ENCODE measurements at regions not wholly inside any gene's neighbourhood (a gene's known extent, or its start where the extent isn't known, plus 50 kb on each side); places are given as distances from the start of the nearest gene placed in this dataset.

GRCh38 chr10:28781296-28781695, 104.0 kb downstream of the BAMBI start:
- no peak overlapping the region for H3K9ac ChIP-seq (ENCODE audit: low read depth in 1 of 2, low read length in 2 of 2)
- H3K4me1 ChIP-seq (ENCODE audit: control insufficient read depth in 4 of 4, insufficient read depth in 4 of 4, low read length in 3 of 4), result no peaks in the 10 kb centered on the region
- no peak overlapping the region for H3K4me3 ChIP-seq (ENCODE audit: low read depth in 1 of 3, low read length in 3 of 3)
- no peak for TF ChIP-seq GABPA (IDR thresholded peaks at IDR 0.05 in 1 of 2, conservative IDR thresholded peaks at IDR 0.05 in 1 of 2)
- no peak for TF ChIP-seq CTCF (IDR thresholded peaks at IDR 0.05; ENCODE audit: low read depth, low read length, missing input control)
- no peak for TF ChIP-seq NR2F2 (IDR thresholded peaks at IDR 0.05)
- TF ChIP-seq JUND (IDR thresholded peaks at IDR 0.05), result no peak
- no peak overlapping the region for H3K27ac ChIP-seq (ENCODE audit: low read depth in 1 of 2, low read length in 2 of 2)
- WGBS, result 93% methylated on average over 5 of the region's 5 CpGs
- no peaks in the 10 kb centered on the region for H3K36me3 ChIP-seq (ENCODE audit: control insufficient read depth in 4 of 4, insufficient read depth in 3 of 4, low read depth in 1 of 4, low read length in 3 of 4)
- H3K9me3 ChIP-seq (ENCODE audit: control insufficient read depth in 4 of 4, low read length in 3 of 4), result no peaks in the 10 kb centered on the region
- no peaks in the 10 kb centered on the region for H3K27me3 ChIP-seq (ENCODE audit: control insufficient read depth in 4 of 4, insufficient read depth in 4 of 4, low read length in 3 of 4)
- no peak for DNase-seq (ENCODE audit: low spot score)

- Histone ChIP-seq H3K27ac (ENCODE audit: low read depth in 1 of 2, low read length in 2 of 2) (no peak overlapping the region), H3K4me1 (ENCODE audit: control insufficient read depth in 4 of 4, insufficient read depth in 4 of 4, low read length in 3 of 4) (no peaks in the 10 kb centered on the region), H3K36me3 (ENCODE audit: control insufficient read depth in 4 of 4, insufficient read depth in 3 of 4, low read depth in 1 of 4, low read length in 3 of 4) (no peaks in the 10 kb centered on the region), H3K27me3 (ENCODE audit: control insufficient read depth in 4 of 4, insufficient read depth in 4 of 4, low read length in 3 of 4) (no peaks in the 10 kb centered on the region), H3K9me3 (ENCODE audit: control insufficient read depth in 4 of 4, low read length in 3 of 4) (no peaks in the 10 kb centered on the region), H3K4me3 (ENCODE audit: low read depth in 1 of 3, low read length in 3 of 3) (no peak overlapping the region), H3K9ac (ENCODE audit: low read depth in 1 of 2, low read length in 2 of 2) (no peak overlapping the region)
- WGBS, result 77% methylated on average over 5 of the region's 5 CpGs
- no peak for DNase-seq (ENCODE audit: low spot score)
- no peak for TF ChIP-seq REST (IDR thresholded peaks at IDR 0.05)
- TF ChIP-seq ATF3 (IDR thresholded peaks at IDR 0.05), result no peak
- no peak for TF ChIP-seq RAD21 (IDR thresholded peaks at IDR 0.05)
- no peak for TF ChIP-seq ZBTB33 (IDR thresholded peaks at IDR 0.05)
- no peak for TF ChIP-seq NR2F2 (IDR thresholded peaks at IDR 0.05)
- TF ChIP-seq MAX (IDR thresholded peaks at IDR 0.05), result no peak
- no peak for TF ChIP-seq JUND (IDR thresholded peaks at IDR 0.05)
- no peak for TF ChIP-seq FOXA1 (IDR thresholded peaks at IDR 0.05)
- TF ChIP-seq FOXA2 (IDR thresholded peaks at IDR 0.05), result no peak
- TF ChIP-seq HNF4A (conservative IDR thresholded peaks at IDR 0.05), result no peak
- TF ChIP-seq RXRA (IDR thresholded peaks at IDR 0.05), result no peak
- no peak for TF ChIP-seq EGR1 (IDR thresholded peaks at IDR 0.05; ENCODE audit: low read depth in 2 of 2)
- no peak for TF ChIP-seq SP1 (IDR thresholded peaks at IDR 0.05)
- TF ChIP-seq TAF1 (conservative IDR thresholded peaks at IDR 0.05), result no peak
- no peak for TF ChIP-seq HNF4G (IDR thresholded peaks at IDR 0.05)
- no peak for TF ChIP-seq YY1 (IDR thresholded peaks at IDR 0.05)
- TF ChIP-seq GABPA (IDR thresholded peaks at IDR 0.05 in 1 of 2, conservative IDR thresholded peaks at IDR 0.05 in 1 of 2), result no peak
- TF ChIP-seq CTCF (IDR thresholded peaks at IDR 0.05; ENCODE audit: low read depth, low read length, missing input control), result no peak
These were observed 105.8 kb downstream of the BAMBI start for GRCh38 chr10:28783087-28783486.
